Inflammatory macrophage treated with lipopolysaccharide for 1 hour (primary cell): ENCODE measurements at regions not wholly inside any gene's neighbourhood (a gene's known extent, or its start where the extent isn't known, plus 50 kb on each side); places are given as distances from the start of the nearest gene placed in this dataset.

Experiments used
- DNase-seq, 2 donors: peaks; one replicate each; pipeline ENCODE4 v3.0.0-alpha.2; 2020 to 2022

GRCh38 chr12:4012977-4013968, 140.1 kb upstream of the PARP11 start:
- DNase-seq = no peak

DNA sequence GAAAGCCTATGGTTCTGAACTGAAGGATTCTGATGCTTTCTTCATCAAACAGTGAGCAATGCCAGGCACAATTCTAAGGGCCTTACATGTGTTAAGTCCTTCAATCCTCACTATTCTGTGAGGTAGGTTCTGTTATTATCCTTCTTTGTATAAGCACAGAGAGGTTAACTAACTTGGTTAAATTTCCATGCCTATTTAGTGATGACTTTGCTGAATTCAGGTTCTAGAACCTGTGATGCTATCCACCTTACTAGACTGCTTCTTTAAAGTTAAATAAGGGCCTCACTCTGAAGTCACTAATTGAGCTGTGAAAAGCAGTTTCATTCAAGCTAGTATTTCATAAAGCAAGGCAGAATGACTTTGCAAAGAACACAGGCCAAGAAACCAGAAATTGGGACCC, 138.9 kb upstream of the PARP11 start:
- no peak for DNase-seq

- no peak for DNase-seq
These were observed 138.4 kb upstream of the PARP11 start for GRCh38 chr12:4011597-4011996.

DNA sequence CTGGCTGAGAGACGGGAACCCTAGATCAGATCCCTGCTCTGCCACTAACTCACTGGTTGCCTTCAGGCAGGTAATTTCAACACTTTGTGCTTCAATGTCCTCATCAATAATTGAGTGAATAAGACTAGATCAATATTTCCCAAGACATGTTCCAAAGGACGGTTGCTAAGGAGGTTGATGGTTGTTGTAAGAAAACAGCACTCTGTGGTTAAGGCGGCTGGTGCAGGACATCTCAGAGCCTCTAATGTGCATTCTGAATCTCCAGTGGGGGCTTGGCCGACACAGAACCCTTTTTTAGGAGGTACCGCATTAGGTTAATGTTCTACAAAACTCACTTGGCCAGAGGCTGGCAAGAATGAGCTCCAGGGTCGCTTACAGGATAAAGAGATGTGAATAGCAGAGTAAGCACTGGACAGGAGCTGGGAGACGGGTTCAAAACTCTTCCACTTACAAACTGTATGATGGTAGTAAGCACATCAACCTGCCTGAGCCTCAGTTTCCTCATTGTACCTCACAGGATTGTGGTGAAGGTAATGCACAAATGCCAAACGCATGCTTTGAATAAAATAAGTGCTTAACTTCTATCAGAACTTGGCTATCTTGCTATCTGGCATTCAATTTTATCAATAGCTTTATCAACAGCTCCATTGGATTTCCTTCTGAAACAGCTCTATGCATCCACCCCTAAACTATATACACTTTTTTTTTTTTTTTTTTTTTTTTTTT, 136.9 kb upstream of the PARP11 start:
- no peak for DNase-seq

DNA sequence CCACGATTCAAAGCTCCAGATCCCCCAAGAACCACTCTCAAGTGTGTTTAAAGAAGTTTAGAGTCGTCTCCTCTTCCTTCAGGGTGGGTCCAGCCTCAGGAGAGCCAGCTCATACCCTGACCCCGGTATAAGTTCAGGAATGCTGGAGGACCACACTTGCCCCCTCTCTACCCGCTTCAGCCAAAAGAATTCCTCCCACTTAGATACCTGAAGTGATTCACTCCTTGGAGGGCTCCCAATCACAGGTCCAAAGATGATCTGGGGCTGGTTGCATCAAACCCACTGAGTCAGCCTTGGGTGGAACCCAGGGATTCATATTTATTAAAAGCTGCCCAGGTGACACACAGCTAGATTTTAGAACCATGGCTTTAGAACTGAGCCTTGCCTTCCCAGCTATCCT, 133.5 kb upstream of the PARP11 start:
- no peak for DNase-seq

DNA sequence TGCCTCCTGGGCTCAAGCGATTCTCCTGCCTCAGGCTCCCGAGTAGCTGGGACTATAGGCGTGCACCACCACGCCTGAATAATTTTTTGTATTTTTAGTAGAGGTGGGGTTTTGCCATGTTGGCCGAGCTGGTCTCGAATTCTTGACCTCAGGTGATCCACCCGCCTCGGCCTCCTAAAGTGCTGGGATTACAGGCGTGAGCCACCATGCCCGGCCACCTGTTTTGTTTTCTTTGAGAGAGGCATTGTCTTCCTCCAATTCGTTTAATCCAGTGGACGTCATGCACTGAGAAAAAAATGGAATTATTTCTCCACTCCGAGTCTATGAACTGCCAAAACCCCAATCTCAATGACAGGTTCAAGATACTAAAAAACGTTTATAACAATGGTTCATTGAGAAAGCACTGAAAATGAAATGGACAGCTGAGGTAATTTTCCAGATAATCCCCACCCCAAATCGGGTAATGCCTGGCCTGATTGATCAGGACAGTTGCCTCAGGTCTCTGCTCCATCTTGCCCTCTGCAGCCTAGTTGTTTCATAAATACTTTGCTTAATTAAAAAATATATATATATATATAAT, 132.7 kb upstream of the PARP11 start:
- DNase-seq = no peak

GRCh38 chr12:4003576-4003975, 130.4 kb upstream of the PARP11 start:
- no peak for DNase-seq

DNA sequence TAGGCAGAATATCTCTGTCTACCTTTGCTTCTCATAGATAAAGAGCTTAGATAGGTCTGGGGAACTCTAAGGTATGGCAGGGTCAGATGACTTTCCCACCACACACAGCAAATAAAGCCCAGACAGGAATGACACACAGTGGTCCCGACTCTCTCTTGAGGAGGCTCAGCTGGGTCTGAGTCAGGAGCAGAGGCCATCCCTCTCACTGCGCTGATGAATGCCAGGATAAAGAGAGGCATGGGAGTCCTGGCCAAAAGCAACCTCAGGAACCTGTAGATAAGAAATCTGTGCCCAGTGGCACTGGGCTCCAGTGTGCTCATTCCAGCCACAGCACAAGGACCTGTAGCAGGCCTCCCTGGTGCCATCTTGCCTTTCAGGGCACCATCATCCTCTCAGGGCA, 129.4 kb upstream of the PARP11 start:
- DNase-seq = no peak

DNA sequence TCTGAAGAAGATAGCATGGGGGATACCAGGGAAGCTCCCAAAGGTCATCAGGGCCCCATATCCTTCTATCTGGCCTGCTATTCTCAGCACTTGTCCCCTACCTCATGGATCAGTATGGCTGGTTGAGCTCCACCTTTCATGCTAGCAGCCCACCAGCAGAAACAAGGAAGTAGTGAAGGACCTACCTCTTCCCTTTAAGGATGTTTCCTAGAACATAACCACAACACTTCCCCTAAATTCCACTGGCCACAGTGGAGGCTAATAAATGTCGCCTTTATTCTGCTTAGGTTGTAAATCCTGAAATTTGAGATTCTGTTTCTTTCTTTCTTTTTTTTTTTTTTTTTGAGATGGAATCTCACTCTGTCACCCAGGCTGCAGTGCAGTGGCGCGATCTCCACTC, 128.6 kb upstream of the PARP11 start:
- DNase-seq = peak; percentile 21 to 42

DNA sequence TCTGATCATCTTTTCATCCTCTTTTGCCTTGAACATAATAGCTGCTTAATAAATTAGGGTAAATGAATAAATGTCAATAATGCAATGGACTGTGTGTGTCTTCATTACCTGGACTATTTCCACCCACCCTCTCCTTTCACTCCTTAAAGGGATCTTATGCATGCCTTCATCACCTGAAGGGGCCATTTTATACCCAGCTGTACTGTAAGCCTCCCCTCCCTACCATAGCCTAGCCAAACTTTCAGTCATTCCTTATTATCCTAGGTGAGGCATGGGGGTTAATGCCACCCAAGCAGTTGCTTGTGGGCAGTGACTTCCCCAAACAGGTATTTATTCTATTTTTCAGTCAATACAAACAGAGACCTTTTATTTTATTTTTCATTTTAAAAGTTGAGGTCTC, 127.8 kb upstream of the PARP11 start:
- no peak for DNase-seq

GRCh38 chr12:3999904-4000303, 126.7 kb upstream of the PARP11 start:
- DNase-seq = no peak

DNA sequence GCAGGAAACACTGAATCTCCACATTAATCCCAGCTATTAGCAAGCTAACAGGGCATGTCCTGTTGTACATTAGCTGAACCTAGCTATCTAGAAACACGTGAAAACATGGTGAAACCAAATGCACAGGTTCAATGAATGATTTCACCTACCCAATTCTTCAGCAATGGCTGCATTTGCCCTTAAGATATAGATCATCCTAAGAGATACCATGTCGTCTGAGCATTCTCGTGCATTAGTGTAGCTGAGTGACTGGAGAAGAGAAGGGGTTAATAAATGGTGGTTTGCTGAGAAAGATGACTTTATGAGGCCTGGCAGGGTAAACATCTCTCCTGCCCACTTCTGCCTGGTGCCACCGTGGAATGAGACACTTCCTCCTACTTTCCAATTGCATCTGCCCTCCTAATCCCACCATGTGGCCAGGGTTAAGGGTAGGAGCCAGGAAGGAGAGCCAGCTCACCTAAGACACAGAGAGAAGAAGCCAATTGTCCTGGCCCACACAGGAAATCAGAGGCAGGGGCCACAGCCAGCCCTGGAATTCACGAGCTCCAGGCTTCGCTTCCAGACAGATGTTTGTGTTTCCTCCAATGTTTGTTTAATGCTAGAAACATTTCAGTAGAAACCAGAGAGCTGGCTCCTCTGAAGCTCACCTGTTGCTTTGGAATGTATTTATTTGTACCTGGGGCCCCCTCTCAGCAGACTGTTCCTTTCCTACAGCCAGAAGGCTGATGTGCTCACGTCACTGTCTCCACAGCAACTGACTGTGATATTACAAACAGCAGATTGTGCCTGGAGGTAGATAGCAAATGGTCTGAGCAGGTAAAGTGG, 126.0 kb upstream of the PARP11 start:
- no peak for DNase-seq

DNA sequence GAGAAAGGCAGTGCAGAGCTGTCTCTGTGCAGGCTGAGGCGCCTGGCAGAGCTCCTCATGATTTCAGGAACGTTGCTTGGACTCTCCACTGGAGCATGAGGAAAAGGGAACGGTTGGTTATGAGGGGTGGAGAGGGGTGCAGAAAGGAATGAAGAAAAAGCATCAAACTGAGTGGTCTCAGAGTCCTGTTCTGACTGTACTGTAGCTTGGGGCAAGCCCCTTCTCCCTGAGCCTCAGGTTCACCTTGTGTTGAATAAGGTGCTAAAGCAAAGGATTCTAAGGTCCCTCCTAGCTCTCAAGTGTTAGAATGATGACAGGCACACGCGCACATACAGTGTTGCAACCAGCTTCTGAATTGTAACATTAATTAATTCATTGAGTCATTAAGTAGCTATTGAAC, 125.2 kb upstream of the PARP11 start:
- no peak for DNase-seq

- no peak for DNase-seq
These were observed 123.1 kb upstream of the PARP11 start for GRCh38 chr12:3996322-3996721.

DNA sequence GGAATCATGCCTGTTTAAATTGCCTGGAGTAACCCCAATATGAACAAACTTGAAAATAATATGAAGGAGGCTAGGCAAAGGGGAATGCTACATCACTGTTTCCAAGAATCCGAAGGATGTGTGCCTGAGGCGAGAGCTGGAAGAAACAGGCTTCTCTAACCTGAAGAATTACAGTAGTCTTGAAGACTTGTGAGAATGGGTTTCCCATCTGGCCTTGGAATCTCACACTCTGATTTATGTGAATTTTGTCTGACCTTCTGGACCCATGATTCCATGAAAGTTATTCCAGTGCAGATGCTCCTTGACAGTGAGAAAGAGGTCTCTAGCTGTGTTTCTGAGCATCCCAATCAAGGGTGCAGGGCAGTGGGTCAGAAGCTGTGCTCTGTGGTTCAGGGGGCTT, 122.1 kb upstream of the PARP11 start:
- no peak for DNase-seq

- DNase-seq = no peak
These were observed 121.3 kb upstream of the PARP11 start for GRCh38 chr12:3994500-3994899.

DNA sequence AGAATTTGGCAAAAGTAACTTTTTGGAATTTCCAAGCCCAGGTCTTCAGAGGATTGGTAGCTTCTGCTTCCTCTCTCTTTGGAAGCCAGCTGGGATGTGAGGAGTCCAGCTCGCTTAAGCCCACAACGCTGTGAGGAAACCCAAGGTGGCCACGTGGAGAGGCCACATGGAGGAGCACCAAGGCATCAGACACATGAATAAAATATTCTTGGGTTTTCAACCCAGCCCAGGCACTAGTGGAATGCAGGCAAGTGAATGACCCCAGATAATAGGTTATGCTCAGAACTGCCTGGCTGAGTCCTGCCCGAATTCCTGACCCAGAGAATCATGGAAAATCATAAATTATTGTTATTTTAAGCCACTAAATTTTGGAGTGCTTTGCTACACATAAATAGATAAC, 119.7 kb upstream of the PARP11 start:
- DNase-seq = no peak

DNA sequence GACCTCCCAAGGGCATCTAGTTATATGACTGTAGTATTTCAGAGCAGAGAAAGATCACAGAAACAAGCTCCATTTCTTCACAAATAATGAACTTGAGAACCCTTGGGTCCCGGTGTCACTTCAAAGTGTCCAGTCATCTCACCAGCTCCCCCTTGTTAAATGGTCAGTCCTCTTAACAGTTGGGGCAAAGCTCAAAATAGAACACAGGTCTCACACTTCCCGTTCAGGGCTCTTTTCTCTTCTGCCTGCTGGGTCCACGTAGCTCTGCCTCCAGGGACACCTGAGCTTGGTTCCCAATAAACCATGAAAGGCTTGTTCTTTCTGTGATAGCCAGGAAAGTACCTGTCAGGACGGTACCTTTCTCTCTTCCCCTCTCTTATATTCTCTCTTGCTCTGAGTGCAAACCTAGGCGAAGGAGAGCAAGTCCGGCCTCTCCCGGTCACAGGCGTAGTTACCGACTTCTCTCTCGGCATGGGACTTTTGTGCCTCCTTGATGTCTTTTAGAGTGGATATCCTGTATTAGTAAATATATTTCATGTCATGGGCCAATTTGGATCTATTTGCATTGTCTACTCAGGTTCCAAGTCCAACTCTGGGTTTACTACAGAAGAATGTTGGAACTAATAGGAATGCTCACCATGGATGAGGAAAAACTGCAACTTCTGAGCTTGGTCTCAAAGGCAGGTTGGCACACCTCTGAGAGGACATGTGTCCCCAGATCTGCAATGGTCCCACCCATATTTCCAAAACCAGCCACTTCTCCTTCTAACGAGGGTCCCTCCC, 118.8 kb upstream of the PARP11 start:
- no peak for DNase-seq

GRCh38 chr12:3990501-3991280, 117.5 kb upstream of the PARP11 start:
- no peak for DNase-seq

DNA sequence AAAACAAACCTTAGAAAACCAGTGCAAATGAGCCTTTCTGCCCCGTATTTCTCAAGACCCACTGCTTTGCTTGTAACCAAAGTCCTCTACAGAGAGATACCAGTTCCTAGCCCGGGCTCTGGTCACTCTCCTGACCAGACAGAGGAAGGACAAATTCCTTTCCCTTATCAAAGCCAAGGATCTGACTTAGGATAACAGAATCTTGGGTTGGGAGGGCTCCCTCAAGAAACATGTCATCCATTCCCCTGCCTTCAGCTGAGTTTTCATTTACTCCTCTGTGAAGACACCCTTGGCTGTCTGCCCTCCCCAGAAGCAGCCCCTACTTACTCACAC, 116.0 kb upstream of the PARP11 start:
- DNase-seq = no peak

- DNase-seq = no peak
These were observed 115.5 kb upstream of the PARP11 start for GRCh38 chr12:3988519-3989217.
